ENCODE measurements at regions not wholly inside any gene's neighbourhood (a gene's known extent, or its start where the extent isn't known, plus 50 kb on each side); places are given as distances from the start of the nearest gene placed in this dataset.

- FAIRE-seq = no peak
Measured at GRCh38 chr12:76259660-76260389, 88.4 kb downstream of the BBS10 start.

GRCh38 chr12:76259106-76259505 is 89.1 kb downstream of the BBS10 start:
- FAIRE-seq (no peak), DNase-seq (ENCODE audit: extremely low spot score, insufficient read length, low read depth) (no peak)

More at GRCh38 chr12:76259660-76260389, 88.4 kb downstream of the BBS10 start:
- DNase-seq (ENCODE audit: extremely low spot score, insufficient read length, low read depth) = no peak

- DNase-seq (ENCODE audit: extremely low spot score, insufficient read length, low read depth) (no peak), FAIRE-seq (no peak)
Measured at GRCh38 chr12:76256904-76257303, 91.3 kb downstream of the BBS10 start.

- FAIRE-seq (no peak), DNase-seq (ENCODE audit: extremely low spot score, insufficient read length, low read depth) (no peak)
Measured at GRCh38 chr12:76256321-76256720, 91.9 kb downstream of the BBS10 start.

- DNase-seq (ENCODE audit: extremely low spot score, insufficient read length, low read depth) = no peak
- FAIRE-seq = no peak
Measured at GRCh38 chr12:76255692-76256091, 92.5 kb downstream of the BBS10 start.

- DNase-seq (ENCODE audit: extremely low spot score, insufficient read length, low read depth) (no peak), FAIRE-seq (no peak)
Measured at GRCh38 chr12:76255281-76255680, 92.9 kb downstream of the BBS10 start.

GRCh38 chr12:76252031-76252430 is 96.2 kb downstream of the BBS10 start:
- no peak for FAIRE-seq
- DNase-seq (ENCODE audit: extremely low spot score, insufficient read length, low read depth) = no peak

GRCh38 chr12:76250256-76250655 is 98.0 kb downstream of the BBS10 start:
- no peak for FAIRE-seq

GRCh38 chr12:76249501-76249900 is 98.7 kb downstream of the BBS10 start:
- DNase-seq (ENCODE audit: extremely low spot score, insufficient read length, low read depth) = no peak
- no peak for FAIRE-seq

More at GRCh38 chr12:76250256-76250655, 98.0 kb downstream of the BBS10 start:
- no peak for DNase-seq (ENCODE audit: extremely low spot score, insufficient read length, low read depth)

- DNase-seq (ENCODE audit: extremely low spot score, insufficient read length, low read depth) (no peak), FAIRE-seq (no peak)
Measured at GRCh38 chr12:76247992-76248391, 100.2 kb downstream of the BBS10 start.

- DNase-seq (ENCODE audit: extremely low spot score, insufficient read length, low read depth) (no peak), FAIRE-seq (no peak)
Measured at GRCh38 chr12:76247026-76247646, 101.1 kb downstream of the BBS10 start.

- no peak for DNase-seq (ENCODE audit: extremely low spot score, insufficient read length, low read depth)
- FAIRE-seq = no peak
Measured at GRCh38 chr12:76246611-76247010, 101.6 kb downstream of the BBS10 start.

GRCh38 chr12:76244300-76244699 is 103.9 kb downstream of the BBS10 start:
- DNase-seq (ENCODE audit: extremely low spot score, insufficient read length, low read depth) (no peak), FAIRE-seq (no peak)

- no peak for DNase-seq (ENCODE audit: extremely low spot score, insufficient read length, low read depth)
- no peak for FAIRE-seq
Measured at GRCh38 chr12:76242813-76243550, 105.2 kb downstream of the BBS10 start.

- no peak for FAIRE-seq
Measured at GRCh38 chr12:76241371-76241770, 106.8 kb downstream of the BBS10 start.

GRCh38 chr12:76240281-76240680 is 107.9 kb downstream of the BBS10 start:
- DNase-seq (ENCODE audit: extremely low spot score, insufficient read length, low read depth) = no peak
- no peak for FAIRE-seq

More at GRCh38 chr12:76241371-76241770, 106.8 kb downstream of the BBS10 start:
- no peak for DNase-seq (ENCODE audit: extremely low spot score, insufficient read length, low read depth)

- DNase-seq (ENCODE audit: extremely low spot score, insufficient read length, low read depth) = no peak
- FAIRE-seq = no peak
Measured at GRCh38 chr12:76238688-76239087, 109.5 kb downstream of the BBS10 start.

- FAIRE-seq (no peak), DNase-seq (ENCODE audit: extremely low spot score, insufficient read length, low read depth) (no peak)
Measured at GRCh38 chr12:76237086-76237701, 111.0 kb downstream of the BBS10 start.

- no peak for FAIRE-seq
- no peak for DNase-seq (ENCODE audit: extremely low spot score, insufficient read length, low read depth)
Measured at GRCh38 chr12:76236640-76237039, 111.6 kb downstream of the BBS10 start.

GRCh38 chr12:76234741-76235140 is 113.5 kb downstream of the BBS10 start:
- FAIRE-seq = no peak
- no peak for DNase-seq (ENCODE audit: extremely low spot score, insufficient read length, low read depth)

GRCh38 chr12:76232013-76232412 is 116.2 kb downstream of the BBS10 start:
- FAIRE-seq = no peak
- DNase-seq (ENCODE audit: extremely low spot score, insufficient read length, low read depth) = no peak

All from GM18507 (cell line).